Ovary (tissue), 3 donors: ENCODE measurements at regions not wholly inside any gene's neighbourhood (a gene's known extent, or its start where the extent isn't known, plus 50 kb on each side); places are given as distances from the start of the nearest gene placed in this dataset.

ENCODE experiments used
- POLR2A ChIP-seq: fragments of 450-650 bp; IDR thresholded peaks from one replicate; pipeline ENCODE4 v1.6.1; 2017; ENCODE audit warnings: antibody characterized with exemption, mild to moderate bottlenecking, moderate library complexity
- TF ChIP-seq, protein P1 (sequence below), 3 donors: fragments of 450-650 bp in 2 of 3; fragments of 200-600 bp in 1 of 3; IDR thresholded peaks; one replicate each; pipeline versions ENCODE4 v1.5.1 to v1.8.0; 2016 to 2022; ENCODE audit warnings: antibody characterized with exemption in 3 of 3, mild to moderate bottlenecking in 1 of 3
- donor health status: DM: no; HTN: no; CAD: no.

DNA sequence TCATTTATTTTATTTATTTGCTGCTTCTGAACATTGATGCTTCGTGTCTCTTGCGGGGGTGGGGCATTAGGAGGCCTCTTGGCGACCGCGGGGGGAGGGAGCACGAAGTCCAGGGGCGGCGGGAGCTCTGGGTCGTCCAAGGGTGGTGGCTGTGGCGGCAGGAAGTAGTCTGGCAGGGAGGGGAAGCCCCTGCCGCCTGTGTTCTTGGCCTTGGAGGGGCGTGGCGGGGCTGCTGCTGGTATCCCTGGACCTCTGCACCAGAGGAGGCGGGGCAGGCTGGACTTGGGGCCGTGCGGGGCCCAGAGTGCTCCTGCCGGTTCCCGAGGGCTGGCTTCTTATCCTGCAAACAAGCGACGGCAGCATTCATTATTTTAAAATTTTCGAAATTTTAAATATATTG lies 70.5 kb upstream of the ABI1 start:
- no peak for TF ChIP-seq POLR2A
- TF ChIP-seq, protein P1, sequence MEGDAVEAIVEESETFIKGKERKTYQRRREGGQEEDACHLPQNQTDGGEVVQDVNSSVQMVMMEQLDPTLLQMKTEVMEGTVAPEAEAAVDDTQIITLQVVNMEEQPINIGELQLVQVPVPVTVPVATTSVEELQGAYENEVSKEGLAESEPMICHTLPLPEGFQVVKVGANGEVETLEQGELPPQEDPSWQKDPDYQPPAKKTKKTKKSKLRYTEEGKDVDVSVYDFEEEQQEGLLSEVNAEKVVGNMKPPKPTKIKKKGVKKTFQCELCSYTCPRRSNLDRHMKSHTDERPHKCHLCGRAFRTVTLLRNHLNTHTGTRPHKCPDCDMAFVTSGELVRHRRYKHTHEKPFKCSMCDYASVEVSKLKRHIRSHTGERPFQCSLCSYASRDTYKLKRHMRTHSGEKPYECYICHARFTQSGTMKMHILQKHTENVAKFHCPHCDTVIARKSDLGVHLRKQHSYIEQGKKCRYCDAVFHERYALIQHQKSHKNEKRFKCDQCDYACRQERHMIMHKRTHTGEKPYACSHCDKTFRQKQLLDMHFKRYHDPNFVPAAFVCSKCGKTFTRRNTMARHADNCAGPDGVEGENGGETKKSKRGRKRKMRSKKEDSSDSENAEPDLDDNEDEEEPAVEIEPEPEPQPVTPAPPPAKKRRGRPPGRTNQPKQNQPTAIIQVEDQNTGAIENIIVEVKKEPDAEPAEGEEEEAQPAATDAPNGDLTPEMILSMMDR (IDR thresholded peaks at IDR 0.05) = no peak
